ENCODE measurements at regions not wholly inside any gene's neighbourhood (a gene's known extent, or its start where the extent isn't known, plus 50 kb on each side); places are given as distances from the start of the nearest gene placed in this dataset.

DNA sequence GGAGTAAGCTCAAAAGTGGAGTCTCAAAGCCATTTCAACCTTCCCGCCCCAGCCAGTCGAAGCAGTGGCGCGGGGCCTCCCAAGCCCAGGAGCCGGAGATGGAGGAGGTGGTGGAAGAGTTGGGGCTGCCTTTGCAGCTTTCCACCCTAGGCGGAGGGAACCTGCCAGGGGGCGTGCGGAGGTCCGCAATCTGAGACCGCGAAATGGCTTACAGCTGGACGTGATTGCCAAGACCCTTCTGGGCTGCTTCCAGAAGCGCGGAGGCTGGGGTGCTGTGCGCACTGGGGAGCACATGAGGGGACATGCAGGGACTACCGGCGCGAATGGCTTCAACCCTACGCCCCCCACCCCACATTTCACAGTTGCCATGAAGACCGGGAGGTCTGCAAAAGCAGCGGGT, 86.2 kb downstream of the PRR15 start:
- TF ChIP-seq, protein P1, sequence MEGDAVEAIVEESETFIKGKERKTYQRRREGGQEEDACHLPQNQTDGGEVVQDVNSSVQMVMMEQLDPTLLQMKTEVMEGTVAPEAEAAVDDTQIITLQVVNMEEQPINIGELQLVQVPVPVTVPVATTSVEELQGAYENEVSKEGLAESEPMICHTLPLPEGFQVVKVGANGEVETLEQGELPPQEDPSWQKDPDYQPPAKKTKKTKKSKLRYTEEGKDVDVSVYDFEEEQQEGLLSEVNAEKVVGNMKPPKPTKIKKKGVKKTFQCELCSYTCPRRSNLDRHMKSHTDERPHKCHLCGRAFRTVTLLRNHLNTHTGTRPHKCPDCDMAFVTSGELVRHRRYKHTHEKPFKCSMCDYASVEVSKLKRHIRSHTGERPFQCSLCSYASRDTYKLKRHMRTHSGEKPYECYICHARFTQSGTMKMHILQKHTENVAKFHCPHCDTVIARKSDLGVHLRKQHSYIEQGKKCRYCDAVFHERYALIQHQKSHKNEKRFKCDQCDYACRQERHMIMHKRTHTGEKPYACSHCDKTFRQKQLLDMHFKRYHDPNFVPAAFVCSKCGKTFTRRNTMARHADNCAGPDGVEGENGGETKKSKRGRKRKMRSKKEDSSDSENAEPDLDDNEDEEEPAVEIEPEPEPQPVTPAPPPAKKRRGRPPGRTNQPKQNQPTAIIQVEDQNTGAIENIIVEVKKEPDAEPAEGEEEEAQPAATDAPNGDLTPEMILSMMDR (IDR thresholded peaks at IDR 0.05): no peak
- no peak for TF ChIP-seq POLR2A (IDR thresholded peaks at IDR 0.05)
